Astrocyte (in vitro differentiated cells and primary cell): ENCODE measurements at regions not wholly inside any gene's neighbourhood (a gene's known extent, or its start where the extent isn't known, plus 50 kb on each side); places are given as distances from the start of the nearest gene placed in this dataset.

Experiments
- DNase-seq: peaks from one replicate; pipeline ENCODE4 v3.0.0-alpha.2; 2010; ENCODE audit warnings: low read depth
- FAIRE-seq: peaks from 2 replicates; lab custom pipeline; 2011; peaks lifted over from hg19 to GRCh38; lab: Jason Lieb, UNC
- H2AFZ ChIP-seq: 2 replicates; pipeline ENCODE4 v1.6.0; 2012; ENCODE audit warnings: low read depth, low read length, inconsistent platforms
- H3K27ac ChIP-seq: 2 replicates; pipeline ENCODE4 v1.5.1; 2011; ENCODE audit warnings: low read depth, low read length, inconsistent platforms
- H3K27me3 ChIP-seq: 2 replicates; pipeline ENCODE4 v1.6.0; 2011; ENCODE audit warnings: low read length, inconsistent platforms; ENCODE audit not compliant: insufficient read depth
- H3K36me3 ChIP-seq: 2 replicates; pipeline ENCODE4 v1.5.1; 2011; ENCODE audit warnings: low read length, inconsistent platforms; ENCODE audit not compliant: insufficient read depth
- H3K4me1 ChIP-seq: 2 replicates; pipeline ENCODE4 v1.5.1; 2011; ENCODE audit warnings: low read length, inconsistent platforms; ENCODE audit not compliant: insufficient read depth
- H3K4me2 ChIP-seq: 2 replicates; pipeline ENCODE4 v1.6.0; 2012; ENCODE audit warnings: low read length, inconsistent platforms
- H3K4me3 ChIP-seq: 2 replicates; pipeline ENCODE4 v1.5.1; 2011; ENCODE audit warnings: low read depth, mild to moderate bottlenecking, low read length, inconsistent platforms; ENCODE audit not compliant: insufficient read depth
- H3K79me2 ChIP-seq: 2 replicates; pipeline ENCODE4 v1.6.0; 2012; ENCODE audit warnings: mild to moderate bottlenecking, low read length, inconsistent platforms; ENCODE audit not compliant: insufficient read depth
- H3K9ac ChIP-seq: 2 replicates; pipeline ENCODE4 v1.6.0; 2012; ENCODE audit warnings: mild to moderate bottlenecking, low read length, inconsistent platforms
- H3K9me3 ChIP-seq: 2 replicates; pipeline ENCODE4 v1.5.1; 2012; ENCODE audit warnings: low read depth, mild to moderate bottlenecking, low read length, inconsistent platforms; ENCODE audit not compliant: insufficient read depth
- H4K20me1 ChIP-seq: 2 replicates; pipeline ENCODE4 v1.6.0; 2012; ENCODE audit warnings: low read length, inconsistent platforms; ENCODE audit not compliant: insufficient read depth
- H3K27ac Mint-ChIP-seq: one replicate; pipeline ENCODE4 v1.8.0; 2021; ENCODE audit warnings: mild to moderate bottlenecking, mixed read lengths; ENCODE audit not compliant: unreplicated experiment
- H3K27me3 Mint-ChIP-seq: one replicate; pipeline ENCODE4 v1.8.0; 2021; ENCODE audit warnings: low read depth, mixed read lengths; ENCODE audit not compliant: unreplicated experiment
- H3K36me3 Mint-ChIP-seq: one replicate; pipeline ENCODE4 v1.8.0; 2021; ENCODE audit warnings: low read depth, mixed read lengths; ENCODE audit not compliant: unreplicated experiment
- H3K4me1 Mint-ChIP-seq: one replicate; pipeline ENCODE4 v1.8.0; 2021; ENCODE audit warnings: low read depth, mixed read lengths; ENCODE audit not compliant: unreplicated experiment
- H3K4me3 Mint-ChIP-seq: one replicate; pipeline ENCODE4 v1.8.0; 2021; ENCODE audit warnings: mild to moderate bottlenecking, moderate library complexity, mixed read lengths; ENCODE audit not compliant: unreplicated experiment
- H3K9me3 Mint-ChIP-seq: one replicate; pipeline ENCODE4 v1.8.0; 2021; ENCODE audit warnings: mild to moderate bottlenecking, mixed read lengths; ENCODE audit not compliant: unreplicated experiment
- EZH2 ChIP-seq: IDR thresholded peaks from 2 replicates; pipeline ENCODE4 v1.6.1; 2012; ENCODE audit warnings: mild to moderate bottlenecking, low read length, inconsistent platforms; ENCODE audit not compliant: insufficient read depth
- TF ChIP-seq, protein P1 (sequence below): IDR thresholded peaks from 2 replicates; pipeline ENCODE4 v1.5.1; 2011; ENCODE audit warnings: low read depth, mild to moderate bottlenecking, inconsistent platforms, low read length, moderate library complexity; ENCODE audit not compliant: insufficient read depth

DNA sequence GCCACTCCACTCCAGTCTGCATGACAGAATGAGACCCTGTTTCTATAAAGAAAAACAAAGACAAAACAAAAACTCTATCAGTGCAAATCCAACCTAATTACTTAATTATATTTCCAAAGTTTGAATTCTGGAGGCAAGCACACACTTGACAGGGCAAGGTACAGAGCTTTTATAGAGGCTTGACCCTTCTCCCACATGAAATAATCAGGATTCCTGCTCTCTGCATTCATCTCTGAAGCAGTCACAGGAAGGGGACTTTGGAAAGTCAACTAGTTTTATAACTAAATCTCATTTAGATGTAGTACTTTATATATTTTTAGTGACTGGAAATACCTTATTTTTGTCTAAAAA, 91.9 kb upstream of the CHD1 start:
- no peak overlapping the region for H2AFZ ChIP-seq
- Mint-ChIP-seq H3K4me3 (no peak overlapping the region), H3K27me3 (no peaks in the 10 kb centered on the region), H3K4me1 (peaks cover 10% of the 10 kb centered on the region), H3K9me3 (peaks cover 6% of the 10 kb centered on the region), H3K27ac (peak overlapping the region; percentile 59), H3K36me3 (no peaks in the 10 kb centered on the region)
- no peaks in the 10 kb centered on the region for H3K27me3 ChIP-seq
- no peak overlapping the region for H3K27ac ChIP-seq
- no peaks in the 10 kb centered on the region for H3K36me3 ChIP-seq
- peaks cover 16% of the 10 kb centered on the region for H3K4me1 ChIP-seq
- H3K4me2 ChIP-seq: peak overlapping the region; percentile 70
- H3K79me2 ChIP-seq: no peaks in the 10 kb centered on the region
- H4K20me1 ChIP-seq: no peaks in the 10 kb centered on the region
- FAIRE-seq (no peak), DNase-seq (peak; percentile 12)
- TF ChIP-seq EZH2: no peak
- TF ChIP-seq, protein P1, sequence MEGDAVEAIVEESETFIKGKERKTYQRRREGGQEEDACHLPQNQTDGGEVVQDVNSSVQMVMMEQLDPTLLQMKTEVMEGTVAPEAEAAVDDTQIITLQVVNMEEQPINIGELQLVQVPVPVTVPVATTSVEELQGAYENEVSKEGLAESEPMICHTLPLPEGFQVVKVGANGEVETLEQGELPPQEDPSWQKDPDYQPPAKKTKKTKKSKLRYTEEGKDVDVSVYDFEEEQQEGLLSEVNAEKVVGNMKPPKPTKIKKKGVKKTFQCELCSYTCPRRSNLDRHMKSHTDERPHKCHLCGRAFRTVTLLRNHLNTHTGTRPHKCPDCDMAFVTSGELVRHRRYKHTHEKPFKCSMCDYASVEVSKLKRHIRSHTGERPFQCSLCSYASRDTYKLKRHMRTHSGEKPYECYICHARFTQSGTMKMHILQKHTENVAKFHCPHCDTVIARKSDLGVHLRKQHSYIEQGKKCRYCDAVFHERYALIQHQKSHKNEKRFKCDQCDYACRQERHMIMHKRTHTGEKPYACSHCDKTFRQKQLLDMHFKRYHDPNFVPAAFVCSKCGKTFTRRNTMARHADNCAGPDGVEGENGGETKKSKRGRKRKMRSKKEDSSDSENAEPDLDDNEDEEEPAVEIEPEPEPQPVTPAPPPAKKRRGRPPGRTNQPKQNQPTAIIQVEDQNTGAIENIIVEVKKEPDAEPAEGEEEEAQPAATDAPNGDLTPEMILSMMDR: no peak
- H3K9ac ChIP-seq: no peak overlapping the region
- no peaks in the 10 kb centered on the region for H3K9me3 ChIP-seq
- H3K4me3 ChIP-seq: no peak overlapping the region

DNA sequence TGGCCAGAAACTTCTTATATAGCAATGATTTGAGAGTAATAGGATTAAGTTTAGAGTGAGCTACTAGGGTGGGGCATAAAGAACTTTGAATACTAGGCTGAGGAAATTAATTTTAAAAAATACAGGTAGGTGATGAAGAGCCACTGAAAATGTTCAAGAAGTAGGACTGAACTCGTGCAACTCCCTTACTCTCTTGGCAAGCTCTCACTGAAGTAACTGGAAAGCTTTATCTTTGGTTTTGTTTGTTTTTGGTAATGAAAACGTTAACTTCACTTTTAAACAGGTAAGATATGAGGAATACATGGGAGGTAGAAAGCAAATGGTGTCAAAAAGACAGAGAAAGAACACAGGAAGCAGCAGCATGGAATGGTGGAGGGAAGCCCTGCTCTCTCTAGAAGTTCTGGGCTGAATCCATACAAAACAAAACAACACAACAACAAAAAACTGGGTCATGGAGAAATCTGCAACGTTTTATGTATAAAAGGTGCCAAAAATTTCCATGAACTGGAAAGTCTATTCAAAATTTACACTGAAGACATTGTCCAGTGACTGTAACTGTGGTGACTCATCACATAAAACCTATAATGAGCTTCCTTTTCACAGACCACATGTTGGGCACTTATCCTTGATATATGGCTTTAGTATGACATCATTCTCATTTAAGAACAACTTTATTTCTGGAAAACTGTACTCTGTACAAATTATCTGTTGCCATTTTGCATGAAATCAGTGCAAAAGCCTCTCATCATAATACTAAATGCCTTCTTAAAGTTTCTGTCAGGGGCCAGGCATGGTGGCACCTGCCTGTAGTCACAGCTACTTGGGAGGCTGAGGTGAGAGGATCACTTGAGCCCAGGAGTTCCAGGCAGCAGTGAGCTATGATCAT, 91.2 kb upstream of the CHD1 start:
- FAIRE-seq: peak; percentile 92
- H2AFZ ChIP-seq: no peak overlapping the region
- peaks cover 6% of the 10 kb centered on the region for H3K9me3 Mint-ChIP-seq
- H4K20me1 ChIP-seq: no peaks in the 10 kb centered on the region
- H3K4me2 ChIP-seq: peak overlapping the region; percentile 70
- peaks cover 10% of the 10 kb centered on the region for H3K4me1 Mint-ChIP-seq
- no peak overlapping the region for H3K4me3 ChIP-seq
- H3K36me3 Mint-ChIP-seq: no peaks in the 10 kb centered on the region
- H3K27me3 Mint-ChIP-seq: no peaks in the 10 kb centered on the region
- TF ChIP-seq, protein P1: no peak
- TF ChIP-seq EZH2: no peak
- H3K79me2 ChIP-seq: no peaks in the 10 kb centered on the region
- H3K4me1 ChIP-seq: peaks cover 16% of the 10 kb centered on the region
- no peak overlapping the region for H3K4me3 Mint-ChIP-seq
- no peaks in the 10 kb centered on the region for H3K9me3 ChIP-seq
- no peaks in the 10 kb centered on the region for H3K27me3 ChIP-seq
- H3K9ac ChIP-seq: no peak overlapping the region
- peak; percentile 94 for DNase-seq
- peak overlapping the region; percentile 55 for H3K27ac Mint-ChIP-seq
- H3K27ac ChIP-seq: no peak overlapping the region
- no peaks in the 10 kb centered on the region for H3K36me3 ChIP-seq

DNA sequence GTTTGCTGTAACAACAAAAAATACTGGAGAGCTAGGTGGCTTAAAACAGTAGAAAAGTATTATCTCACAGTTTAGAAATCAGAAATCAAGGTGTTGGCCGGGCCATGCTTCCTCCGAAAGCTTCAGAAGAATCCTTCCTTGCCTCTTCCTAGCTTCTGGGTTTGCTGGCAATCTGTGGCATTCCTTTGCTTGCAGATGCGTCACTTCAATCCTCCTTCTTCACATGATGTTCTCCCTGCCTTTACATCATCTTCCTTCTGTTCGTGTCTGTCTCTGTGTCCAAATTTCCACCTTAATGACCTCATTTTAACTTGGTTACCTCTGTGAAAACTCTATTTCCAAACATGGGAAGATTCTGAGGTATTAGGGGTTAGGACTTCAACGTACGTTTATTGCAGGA, 90.4 kb upstream of the CHD1 start:
- Histone ChIP-seq H3K4me1 (peaks cover 16% of the 10 kb centered on the region), H2AFZ (no peak overlapping the region), H3K79me2 (no peaks in the 10 kb centered on the region), H3K9ac (no peak overlapping the region), H3K9me3 (no peaks in the 10 kb centered on the region), H3K4me3 (no peak overlapping the region), H3K27ac (no peak overlapping the region), H3K27me3 (no peaks in the 10 kb centered on the region), H3K36me3 (no peaks in the 10 kb centered on the region), H3K4me2 (no peak overlapping the region), H4K20me1 (no peaks in the 10 kb centered on the region)
- peaks cover 6% of the 10 kb centered on the region for H3K9me3 Mint-ChIP-seq
- no peak overlapping the region for H3K4me3 Mint-ChIP-seq
- peaks cover 10% of the 10 kb centered on the region for H3K4me1 Mint-ChIP-seq
- H3K36me3 Mint-ChIP-seq: peaks cover 3% of the 10 kb centered on the region
- H3K27ac Mint-ChIP-seq: peak overlapping the region; percentile 7
- FAIRE-seq (no peak), DNase-seq (peak; percentile 36)
- TF ChIP-seq EZH2: no peak
- TF ChIP-seq, protein P1: no peak
- no peaks in the 10 kb centered on the region for H3K27me3 Mint-ChIP-seq
